Endothelial cell of umbilical vein (primary cell): ENCODE measurements at regions not wholly inside any gene's neighbourhood (a gene's known extent, or its start where the extent isn't known, plus 50 kb on each side); places are given as distances from the start of the nearest gene placed in this dataset.

ENCODE experiments used
- BruUV-seq: library from RNA; stranded (reverse); fragments of 400-500 nt; replicated peaks from 2 replicates; lab custom pipeline; 2021; lab: Mats Ljungman, UMichigan
- CTCF ChIA-PET: fragments of 300-600, 350-600 bp; sonication (Branson Sonifier 250); formaldehyde crosslinking; loops from one replicate; lab custom pipeline; 2021; ENCODE audit warnings: antibody characterized with exemption, inconsistent platforms; lab: Charles Lee
- POLR2A ChIA-PET: fragments of 300-600, 350-600 bp; sonication (Branson Sonifier 250); formaldehyde crosslinking; loops from one replicate; lab custom pipeline; 2021; ENCODE audit warnings: antibody characterized with exemption, inconsistent platforms; lab: Charles Lee
- DNase-seq: peaks from one replicate; pipeline ENCODE4 v3.0.0-alpha.2; 2011; ENCODE audit warnings: low read depth, low spot score
- FAIRE-seq: peaks from 2 replicates; lab custom pipeline; 2011; peaks lifted over from hg19 to GRCh38; lab: Jason Lieb, UNC
- H2AFZ ChIP-seq: 2 replicates; pipeline ENCODE4 v1.6.0; 2012; ENCODE audit warnings: low read depth, low read length, control low read depth, inconsistent platforms
- H3K27ac ChIP-seq: 2 replicates; pipeline ENCODE4 v1.5.1; 2011; ENCODE audit warnings: low read depth, mild to moderate bottlenecking, control low read depth, low read length, moderate library complexity; ENCODE audit not compliant: insufficient read depth
- H3K27me3 ChIP-seq, 2 experiments: 2 replicates each; pipeline versions ENCODE4 v1.6.0 to v1.6.1; 2011; ENCODE audit warnings: low read length in 2 of 2, mixed read lengths in 1 of 2; ENCODE audit not compliant: control insufficient read depth in 2 of 2, insufficient read depth in 2 of 2
- H3K36me3 ChIP-seq, 2 experiments: 2 replicates in 1 of 2; 3 replicates in 1 of 2; pipeline ENCODE4 v1.5.1; 2011; ENCODE audit warnings: low read length in 2 of 2, mild to moderate bottlenecking in 1 of 2, moderate library complexity in 1 of 2; ENCODE audit not compliant: control insufficient read depth in 2 of 2, insufficient read depth in 2 of 2; ENCODE audit errors: extremely low read depth in 1 of 2
- H3K4me1 ChIP-seq: 3 replicates; pipeline ENCODE4 v1.5.1; 2011; ENCODE audit warnings: mild to moderate bottlenecking, low read length; ENCODE audit not compliant: control insufficient read depth, insufficient read depth; ENCODE audit errors: extremely low read depth
- H3K4me2 ChIP-seq: 2 replicates; pipeline ENCODE4 v1.6.1; 2011; ENCODE audit warnings: low read length, control low read depth, mixed read lengths; ENCODE audit not compliant: insufficient read depth
- H3K4me3 ChIP-seq, 3 experiments: fragments of 200-600 bp in 1 of 3; sonication (generic), shearing (Covaris generic) in 1 of 3; replicated peaks in 1 of 3; 2 replicates each; pipeline ENCODE4 v1.5.1; 2011 to 2016; ENCODE audit warnings: control low read depth in 3 of 3, low read length in 3 of 3, mild to moderate bottlenecking in 2 of 3, inconsistent platforms in 1 of 3, low read depth in 1 of 3, moderate library complexity in 1 of 3; ENCODE audit not compliant: insufficient read depth in 1 of 3
- H3K79me2 ChIP-seq: 2 replicates; pipeline ENCODE4 v1.6.0; 2012; ENCODE audit warnings: low read length, inconsistent platforms; ENCODE audit not compliant: control insufficient read depth, insufficient read depth
- H3K9ac ChIP-seq: replicated peaks from 2 replicates; pipeline ENCODE3; 2011; ENCODE audit warnings: low read length, control low read depth; ENCODE audit not compliant: insufficient read depth; ENCODE audit errors: extremely low read depth
- H3K9me1 ChIP-seq: replicated peaks from 3 replicates; pipeline ENCODE4 v1.6.0; 2011; ENCODE audit warnings: mild to moderate bottlenecking, low read length; ENCODE audit not compliant: control insufficient read depth, insufficient read depth; ENCODE audit errors: extremely low read depth
- H3K9me3 ChIP-seq: replicated peaks from 2 replicates; pipeline ENCODE4 v1.5.1; 2012; ENCODE audit warnings: low read length, inconsistent platforms; ENCODE audit not compliant: control insufficient read depth, insufficient read depth
- H4K20me1 ChIP-seq: replicated peaks from 2 replicates; pipeline ENCODE3; 2011; ENCODE audit warnings: mild to moderate bottlenecking, low read length; ENCODE audit not compliant: control insufficient read depth, insufficient read depth; ENCODE audit errors: extremely low read depth
- CTCF ChIP-seq, 2 donors: IDR thresholded peaks; 1 replicate in 1 of 2; 2 replicates in 1 of 2; pipeline ENCODE4 v1.5.1; 2011; ENCODE audit warnings: low read length in 2 of 2, mild to moderate bottlenecking in 2 of 2, moderate library complexity in 2 of 2, control low read depth in 1 of 2, inconsistent platforms in 1 of 2, low read depth in 1 of 2; ENCODE audit not compliant: insufficient read depth in 1 of 2; ENCODE audit errors: extremely low read depth in 1 of 2
- EZH2 ChIP-seq: IDR thresholded peaks from 2 replicates; pipeline ENCODE4 v1.6.1; 2012; ENCODE audit warnings: borderline replicate concordance, low read depth, mild to moderate bottlenecking, moderate library complexity, low read length, inconsistent platforms; ENCODE audit not compliant: severe bottlenecking
- FOS ChIP-seq: IDR thresholded peaks from 2 replicates; pipeline ENCODE4 v1.6.1; 2011; ENCODE audit warnings: mild to moderate bottlenecking, low read length, moderate library complexity, borderline replicate concordance; ENCODE audit not compliant: insufficient read depth
- GATA2 ChIP-seq: IDR thresholded peaks from 2 replicates; pipeline ENCODE4 v1.7.0; 2011; ENCODE audit warnings: low read depth, mild to moderate bottlenecking, moderate library complexity, mixed read lengths, low read length; ENCODE audit not compliant: insufficient read length, insufficient read depth
- JUN ChIP-seq: IDR thresholded peaks from 2 replicates; pipeline ENCODE4 v1.6.1; 2011; ENCODE audit warnings: borderline replicate concordance, low read depth; ENCODE audit not compliant: insufficient read length, insufficient read depth
- MAX ChIP-seq: IDR thresholded peaks from 2 replicates; pipeline ENCODE4 v1.6.1; 2011; ENCODE audit not compliant: insufficient read depth, insufficient read length
- MYC ChIP-seq: IDR thresholded peaks from one replicate; pipeline ENCODE4 v1.6.1; 2011; ENCODE audit warnings: mild to moderate bottlenecking, low read depth, low read length
- POLR2A ChIP-seq: IDR thresholded peaks from 2 replicates; pipeline ENCODE4 v1.6.1; 2012; ENCODE audit warnings: low read depth, mild to moderate bottlenecking, control low read depth, low read length
- POLR2AphosphoS5 ChIP-seq: IDR thresholded peaks from 2 replicates; pipeline ENCODE4 v1.6.1; 2012; ENCODE audit warnings: low read depth, mild to moderate bottlenecking, control low read depth, low read length, moderate library complexity; ENCODE audit not compliant: insufficient read depth
- dilution Hi-C: fragments of 300-500 bp; cut with MboI; formaldehyde crosslinking; loops from one replicate; pipeline ENCODE4 v1.15.0; 2019; ENCODE audit warnings: low sequenced_read_pairs; ENCODE audit not compliant: extremely low pct_ligation_motif_present
- intact Hi-C: fragments of 100-400 bp; cut with micrococcal nuclease; formaldehyde crosslinking; loops from one replicate; pipeline ENCODE4 v1.10.0; 2022

- DNase-seq (no peak), FAIRE-seq (no peak)
- intact Hi-C loops, result no loop called here
- Histone ChIP-seq H4K20me1 (no peaks in the 10 kb centered on the region), H3K4me2 (no peak overlapping the region), H3K9ac (no peak overlapping the region), H3K9me1 (no peaks in the 10 kb centered on the region), H2AFZ (no peak overlapping the region), H3K4me3 (no peak overlapping the region), H3K27me3 (no peaks in the 10 kb centered on the region), H3K9me3 (no peaks in the 10 kb centered on the region), H3K36me3 (no peaks in the 10 kb centered on the region), H3K27ac (no peak overlapping the region), H3K4me1 (no peaks in the 10 kb centered on the region), H3K79me2 (no peaks in the 10 kb centered on the region)
- BruUV-seq, result no TSS peak
- CTCF ChIA-PET, result interaction anchor here (1.4 kb wide), 1 partner anchor 11 kb away, joined by 3 read pairs; no protein-coding TSS in a partner anchor
- dilution Hi-C loops, result no loop called here
- TF ChIP-seq CTCF (IDR thresholded peaks at IDR 0.05; ENCODE audit: extremely low read depth in 1 of 2, insufficient read depth in 1 of 2, low read depth in 1 of 2, low read length in 2 of 2) (no peak), GATA2 (no peak), MAX (no peak), JUN (no peak), MYC (no peak), EZH2 (no peak), FOS (no peak), POLR2AphosphoS5 (no peak), POLR2A (no peak)
- POLR2A ChIA-PET, result no interaction called here
These were observed 175.8 kb upstream of the ARID1B start for GRCh38 chr6:156601152-156602065.
